Pancreas (tissue), 10 donors: ENCODE measurements at regions not wholly inside any gene's neighbourhood (a gene's known extent, or its start where the extent isn't known, plus 50 kb on each side); places are given as distances from the start of the nearest gene placed in this dataset.

Experiments
- ATAC-seq, 4 donors: fragments of 200-7000 bp; cut with Tn5 transposase; one replicate each; pipeline versions ENCODE4 v1.8.0 to v1.9.1; 2020; ENCODE audit warnings: mild to moderate bottlenecking in 4 of 4, moderate library complexity in 4 of 4
- DNase-seq, 6 donors: peaks; one replicate each; pipeline ENCODE4 v3.0.0-alpha.2; 2020
- FAIRE-seq: peaks from 2 replicates; lab custom pipeline; 2012; peaks lifted over from hg19 to GRCh38; lab: Jason Lieb, UNC
- H3K27ac ChIP-seq, 4 donors: fragments of 200-600 bp; sonication (generic); 1 replicate in 3 of 4; 2 replicates in 1 of 4; pipeline versions ENCODE4 v1.5.0 to v1.8.0; 2020
- H3K27me3 ChIP-seq, 4 donors: fragments of 200-600 bp; one replicate each; pipeline ENCODE4 v1.8.0; 2021
- H3K36me3 ChIP-seq, 3 donors: fragments of 200-600 bp; sonication (generic) in 1 of 3; one replicate each; pipeline versions ENCODE4 v1.5.0 to v1.8.0; 2020 to 2021
- H3K4me1 ChIP-seq, 3 donors: fragments of 200-600 bp; one replicate each; pipeline ENCODE4 v1.8.0; 2021
- H3K4me3 ChIP-seq, 4 donors: fragments of 200-600 bp; sonication (generic) in 2 of 4; one replicate each; pipeline versions ENCODE4 v1.5.0 to v1.8.0; 2020 to 2021
- H3K9me3 ChIP-seq, 4 donors: fragments of 200-600 bp; one replicate each; pipeline ENCODE4 v1.8.0; 2021
- WGBS, 2 donors: extraction: QIAGEN DNeasy Blood & Tissue Kit; methylation state at CpG; one replicate each; pipeline ENCODE4 v1.1.7; 2013; 5-methylcytosine and 5-hydroxymethylcytosine counted together
- intact Hi-C, 3 donors: fragments of 100-400 bp; cut with DNase I; formaldehyde crosslinking; loops; one replicate each; pipeline versions ENCODE4 v1.11.1 to v1.14.2; 2022
- TF ChIP-seq, protein P1 (sequence below), 4 donors: fragments of 200-600 bp; sonication (generic) in 3 of 4; IDR thresholded peaks; one replicate each; pipeline versions ENCODE4 v1.5.0 to v1.8.0; 2021; ENCODE audit warnings: antibody characterized with exemption in 4 of 4
- donor health status: healthy with polysubstance abuse.
- donor health status: DM: no; HTN: no; CAD: no; lungs with moderate emphysema.
- donor health status: DM: no; HTN: no; CAD: no.
- donor health status: control.
- donor health status: control.
- donor health status: Bipolar disorder and iron deficiency.
- donor health status: DM: yes; HTN: yes; CAD: no.
- donor health status: DM: no; HTN: no; CAD: no.
- donor health status: DM: no; HTN: no; CAD: no.
- donor health status: DM: yes; HTN: yes; CAD: no.

DNA sequence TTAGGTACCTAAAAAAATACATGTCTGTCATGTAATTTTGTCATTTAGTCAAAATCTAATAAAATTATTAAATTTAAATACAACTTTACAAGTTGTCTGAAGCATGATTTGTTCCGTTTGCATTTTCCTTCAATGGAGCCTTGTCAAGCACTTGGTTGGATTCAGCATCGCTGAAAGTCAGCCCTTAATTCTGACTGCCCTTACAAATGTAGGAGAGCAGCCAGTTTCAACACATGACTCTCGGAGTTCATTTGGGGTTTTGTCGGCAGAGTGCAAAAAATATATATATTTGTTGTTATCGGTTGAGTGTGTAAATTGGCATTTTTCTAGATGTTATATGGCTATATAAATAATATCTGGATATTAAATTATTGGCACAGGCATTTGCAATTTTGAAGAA is 180.6 kb downstream of the RPS12 start:
- Histone ChIP-seq H3K27me3 (no peaks in the 10 kb centered on the region), H3K9me3 (no peaks in the 10 kb centered on the region), H3K4me1 (peaks cover 0 to 7% (median 0%) of the 10 kb centered on the region in 3 donors), H3K4me3 (no peak overlapping the region), H3K27ac (no peak overlapping the region), H3K36me3 (no peaks in the 10 kb centered on the region)
- FAIRE-seq (no peak), ATAC-seq (no peak), DNase-seq (no peak)
- TF ChIP-seq, protein P1, sequence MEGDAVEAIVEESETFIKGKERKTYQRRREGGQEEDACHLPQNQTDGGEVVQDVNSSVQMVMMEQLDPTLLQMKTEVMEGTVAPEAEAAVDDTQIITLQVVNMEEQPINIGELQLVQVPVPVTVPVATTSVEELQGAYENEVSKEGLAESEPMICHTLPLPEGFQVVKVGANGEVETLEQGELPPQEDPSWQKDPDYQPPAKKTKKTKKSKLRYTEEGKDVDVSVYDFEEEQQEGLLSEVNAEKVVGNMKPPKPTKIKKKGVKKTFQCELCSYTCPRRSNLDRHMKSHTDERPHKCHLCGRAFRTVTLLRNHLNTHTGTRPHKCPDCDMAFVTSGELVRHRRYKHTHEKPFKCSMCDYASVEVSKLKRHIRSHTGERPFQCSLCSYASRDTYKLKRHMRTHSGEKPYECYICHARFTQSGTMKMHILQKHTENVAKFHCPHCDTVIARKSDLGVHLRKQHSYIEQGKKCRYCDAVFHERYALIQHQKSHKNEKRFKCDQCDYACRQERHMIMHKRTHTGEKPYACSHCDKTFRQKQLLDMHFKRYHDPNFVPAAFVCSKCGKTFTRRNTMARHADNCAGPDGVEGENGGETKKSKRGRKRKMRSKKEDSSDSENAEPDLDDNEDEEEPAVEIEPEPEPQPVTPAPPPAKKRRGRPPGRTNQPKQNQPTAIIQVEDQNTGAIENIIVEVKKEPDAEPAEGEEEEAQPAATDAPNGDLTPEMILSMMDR (IDR thresholded peaks at IDR 0.05) = no peak
- WGBS, 2 donors = 82 to 90% methylated on average over 5 of the region's 5 CpGs
- intact Hi-C loops = no loop called here

DNA sequence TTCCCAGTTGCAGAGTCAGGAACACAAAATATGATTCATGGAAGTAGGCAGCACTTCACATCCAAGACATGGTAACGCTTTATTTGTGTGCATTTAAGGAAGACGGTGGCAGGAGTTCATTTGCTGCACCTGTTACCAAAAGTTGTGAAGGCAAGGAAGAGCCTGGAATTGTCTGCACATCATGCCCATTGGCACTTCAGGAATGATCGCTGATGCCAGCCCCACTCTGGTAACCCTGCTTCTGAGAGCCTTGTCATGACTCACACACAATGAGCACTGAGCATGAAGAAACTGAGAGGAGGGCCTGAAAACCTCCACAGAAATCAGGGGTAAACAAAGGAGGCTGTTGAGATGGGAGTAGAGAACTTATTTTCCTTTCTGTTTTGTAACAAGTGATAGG is 181.1 kb downstream of the RPS12 start:
- H3K4me3 ChIP-seq = no peak overlapping the region
- H3K9me3 ChIP-seq = no peaks in the 10 kb centered on the region
- H3K4me1 ChIP-seq = peaks cover 0 to 7% (median 0%) of the 10 kb centered on the region in 3 donors
- DNase-seq (no peak), ATAC-seq (no peak), FAIRE-seq (no peak)
- WGBS, 2 donors = 74 to 89% methylated on average over 3 of the region's 3 CpGs
- no peaks in the 10 kb centered on the region for H3K27me3 ChIP-seq
- TF ChIP-seq, protein P1 (IDR thresholded peaks at IDR 0.05) = no peak
- intact Hi-C loops = no loop called here
- no peaks in the 10 kb centered on the region for H3K36me3 ChIP-seq
- H3K27ac ChIP-seq = no peak overlapping the region

DNA sequence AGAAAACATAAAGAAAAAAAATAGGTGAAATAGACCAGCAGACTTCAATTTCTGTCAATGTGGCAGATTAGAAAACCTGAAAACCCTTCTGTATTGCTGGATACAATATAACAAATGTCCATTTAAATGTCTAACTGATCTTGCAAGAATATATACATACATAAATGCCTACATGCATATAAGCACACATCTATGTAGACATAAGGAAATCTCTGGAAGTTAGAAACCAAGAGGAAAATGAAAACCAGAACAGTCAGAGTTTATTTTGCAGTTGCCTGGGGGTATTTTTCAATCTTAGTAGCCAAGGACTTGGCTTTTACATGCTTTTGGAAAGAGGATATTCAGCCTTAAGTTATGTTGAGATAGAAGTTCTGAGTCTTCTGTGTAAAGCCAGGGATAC is 184.0 kb downstream of the RPS12 start:
- ATAC-seq (no peak), DNase-seq (no peak), FAIRE-seq (no peak)
- TF ChIP-seq, protein P1 (IDR thresholded peaks at IDR 0.05) = no peak
- Histone ChIP-seq H3K36me3 (no peaks in the 10 kb centered on the region), H3K27me3 (no peaks in the 10 kb centered on the region), H3K4me1 (peaks cover 0 to 7% (median 0%) of the 10 kb centered on the region in 3 donors), H3K9me3 (no peaks in the 10 kb centered on the region), H3K4me3 (no peak overlapping the region), H3K27ac (no peak overlapping the region)
- intact Hi-C loops = no loop called here

DNA sequence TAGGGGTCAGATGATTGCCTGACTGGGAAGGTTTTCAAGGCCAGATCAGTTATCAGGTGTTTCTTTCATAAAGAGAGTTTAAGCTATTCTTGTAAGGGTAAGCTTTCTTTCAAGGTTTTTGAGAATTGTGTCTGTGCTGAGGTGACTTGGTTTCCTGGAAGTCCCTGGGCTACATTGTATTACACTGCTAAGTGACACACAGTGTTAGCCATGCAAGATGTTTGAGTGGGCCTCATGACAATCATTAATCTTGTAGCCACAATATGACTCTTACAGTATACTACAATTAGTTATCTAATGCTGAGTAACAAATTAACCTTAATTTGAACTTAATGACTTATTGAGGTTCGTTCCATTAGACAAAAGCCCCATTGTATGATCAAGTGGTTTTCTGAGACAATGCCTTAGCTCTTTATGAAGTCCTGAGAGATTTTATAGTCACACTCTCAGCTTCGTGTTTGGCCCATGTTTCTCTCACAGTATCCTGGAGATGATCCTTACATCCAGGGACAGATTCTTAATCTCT is 186.7 kb downstream of the RPS12 start:
- Histone ChIP-seq H3K27ac (no peak overlapping the region), H3K4me1 (peaks cover 0 to 7% (median 0%) of the 10 kb centered on the region in 3 donors), H3K4me3 (no peak overlapping the region), H3K36me3 (no peaks in the 10 kb centered on the region), H3K27me3 (no peaks in the 10 kb centered on the region), H3K9me3 (no peaks in the 10 kb centered on the region)
- no peak for DNase-seq
- intact Hi-C loops = no loop called here
- 28 to 50% methylated on average over 2 of the region's 2 CpGs for WGBS, 2 donors
- FAIRE-seq = no peak
- peak in 1 of 4 donors; percentile 30 for ATAC-seq
- TF ChIP-seq, protein P1 (IDR thresholded peaks at IDR 0.05) = no peak

DNA sequence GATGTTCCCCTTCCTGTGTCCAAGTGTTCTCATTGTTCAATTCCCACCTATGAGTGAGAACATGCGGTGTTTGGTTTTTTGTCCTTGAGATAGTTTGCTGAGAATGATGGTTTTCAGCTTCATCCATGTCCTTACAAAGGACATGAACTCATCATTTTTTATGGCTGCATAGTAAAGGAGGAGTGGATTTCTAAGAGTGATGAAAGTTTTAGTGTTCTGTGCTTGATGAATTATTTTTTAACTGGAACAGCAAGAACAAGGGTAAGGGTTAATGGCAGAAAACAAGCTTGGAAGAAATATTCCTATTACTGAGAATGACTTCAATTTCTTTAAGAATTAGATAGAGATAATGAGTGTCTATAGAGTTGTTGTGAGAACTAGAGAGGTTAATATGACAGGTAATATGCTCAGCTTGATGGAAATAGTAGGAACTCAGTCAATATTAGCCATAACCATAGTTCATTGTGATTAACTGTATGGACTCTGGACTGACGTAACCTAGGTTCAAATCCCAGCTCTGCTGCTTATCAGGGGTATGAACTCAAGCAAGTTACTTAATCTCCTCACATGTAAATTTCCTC is 190.0 kb downstream of the RPS12 start:
- Histone ChIP-seq H3K9me3 (no peaks in the 10 kb centered on the region), H3K27ac (no peak overlapping the region), H3K4me3 (no peak overlapping the region), H3K4me1 (peaks cover 0 to 3% (median 0%) of the 10 kb centered on the region in 3 donors), H3K27me3 (no peaks in the 10 kb centered on the region), H3K36me3 (no peaks in the 10 kb centered on the region)
- intact Hi-C loops = no loop called here
- DNase-seq (no peak), FAIRE-seq (no peak), ATAC-seq (no peak)
- 88 to 90% methylated on average over 2 of the region's 2 CpGs for WGBS, 2 donors
- TF ChIP-seq, protein P1 (IDR thresholded peaks at IDR 0.05) = no peak
